CD14-positive monocyte (primary cell): ENCODE measurements at regions not wholly inside any gene's neighbourhood (a gene's known extent, or its start where the extent isn't known, plus 50 kb on each side); places are given as distances from the start of the nearest gene placed in this dataset.

Experiments used
- DNase-seq, 3 donors: peaks; one replicate each; pipeline ENCODE4 v3.0.0-alpha.2; 2011 to 2022
- H2AFZ ChIP-seq: 2 replicates; pipeline ENCODE4 v1.6.0; 2012; ENCODE audit warnings: mild to moderate bottlenecking, low read depth, low read length, inconsistent platforms; ENCODE audit not compliant: insufficient read depth, poor library complexity, severe bottlenecking
- H3K27ac ChIP-seq, 2 donors: 1 replicate in 1 of 2; 2 replicates in 1 of 2; pipeline ENCODE4 v1.5.1; 2012 to 2013; ENCODE audit warnings: low read length in 2 of 2, control low read depth in 1 of 2, inconsistent platforms in 1 of 2, low read depth in 1 of 2, mild to moderate bottlenecking in 1 of 2
- H3K27me3 ChIP-seq, 2 donors: one replicate each; pipeline versions ENCODE4 v1.6.0 to v1.6.1; 2011 to 2013; ENCODE audit warnings: low read length in 2 of 2; ENCODE audit not compliant: control insufficient read depth in 2 of 2, insufficient read depth in 2 of 2
- H3K36me3 ChIP-seq, 2 donors: replicated peaks in 1 of 2; 1 replicate in 1 of 2; 2 replicates in 1 of 2; pipeline versions ENCODE4 v1.5.1 to v1.6.1; 2012 to 2013; ENCODE audit warnings: low read length in 2 of 2, control low read depth in 1 of 2, inconsistent platforms in 1 of 2, mild to moderate bottlenecking in 1 of 2; ENCODE audit not compliant: insufficient read depth in 2 of 2, control insufficient read depth in 1 of 2
- H3K4me1 ChIP-seq, 2 donors: 1 replicate in 1 of 2; 2 replicates in 1 of 2; pipeline versions ENCODE4 v1.5.1 to v1.6.1; 2012 to 2013; ENCODE audit warnings: low read length in 2 of 2, control low read depth in 1 of 2, inconsistent platforms in 1 of 2, mild to moderate bottlenecking in 1 of 2, moderate library complexity in 1 of 2; ENCODE audit not compliant: insufficient read depth in 2 of 2, control insufficient read depth in 1 of 2
- H3K4me2 ChIP-seq: replicated peaks from 2 replicates; pipeline ENCODE3; 2012; ENCODE audit warnings: low read length, moderate library complexity, mild to moderate bottlenecking; ENCODE audit not compliant: poor library complexity, severe bottlenecking; ENCODE audit errors: extremely low read depth
- H3K4me3 ChIP-seq, 3 experiments: fragments of 200-600 bp in 1 of 3; sonication (generic) in 1 of 3; replicated peaks in 1 of 3; 1 replicate in 2 of 3; 2 replicates in 1 of 3; pipeline ENCODE4 v1.5.1; 2011 to 2013; ENCODE audit warnings: low read length in 3 of 3, mild to moderate bottlenecking in 3 of 3, control low read depth in 2 of 3, low read depth in 2 of 3, inconsistent platforms in 1 of 3, moderate library complexity in 1 of 3
- H3K79me2 ChIP-seq: 2 replicates; pipeline ENCODE4 v1.6.0; 2012; ENCODE audit warnings: mild to moderate bottlenecking, control low read depth, inconsistent platforms, low read length, moderate library complexity; ENCODE audit not compliant: insufficient read depth
- H3K9ac ChIP-seq: 2 replicates; pipeline ENCODE4 v1.6.0; 2017; ENCODE audit warnings: low read length, mild to moderate bottlenecking; ENCODE audit not compliant: insufficient read depth, poor library complexity, severe bottlenecking
- H3K9me3 ChIP-seq, 2 donors: replicated peaks in 1 of 2; 1 replicate in 1 of 2; 2 replicates in 1 of 2; pipeline versions ENCODE4 v1.5.1 to v1.6.1; 2012 to 2013; ENCODE audit warnings: low read length in 2 of 2, control low read depth in 1 of 2; ENCODE audit not compliant: control insufficient read depth in 1 of 2, insufficient read depth in 1 of 2
- H4K20me1 ChIP-seq: 2 replicates; pipeline ENCODE4 v1.6.0; 2012; ENCODE audit warnings: mild to moderate bottlenecking, low read length, control low read depth, moderate library complexity; ENCODE audit not compliant: insufficient read depth
- H3K27ac Mint-ChIP-seq, 7 donors: one replicate each; pipeline ENCODE4 v1.8.0; 2020; ENCODE audit warnings: mild to moderate bottlenecking in 7 of 7, mixed read lengths in 7 of 7, moderate library complexity in 6 of 7, inconsistent platforms in 2 of 7
- H3K27me3 Mint-ChIP-seq, 3 donors: one replicate each; pipeline ENCODE4 v1.8.0; 2021 to 2022; ENCODE audit warnings: low read depth in 3 of 3, mild to moderate bottlenecking in 3 of 3, mixed read lengths in 3 of 3, moderate library complexity in 3 of 3, inconsistent platforms in 1 of 3
- H3K36me3 Mint-ChIP-seq, 2 donors: one replicate each; pipeline ENCODE4 v1.8.0; 2020; ENCODE audit warnings: mixed read lengths in 2 of 2, inconsistent platforms in 1 of 2, mild to moderate bottlenecking in 1 of 2
- H3K4me1 Mint-ChIP-seq: one replicate; pipeline ENCODE4 v1.8.0; 2020; ENCODE audit warnings: mild to moderate bottlenecking, mixed read lengths
- H3K4me3 Mint-ChIP-seq, 2 donors: one replicate each; pipeline ENCODE4 v1.8.0; 2020; ENCODE audit warnings: mild to moderate bottlenecking in 2 of 2, mixed read lengths in 2 of 2, moderate library complexity in 1 of 2
- H3K9me3 Mint-ChIP-seq, 7 donors: one replicate each; pipeline ENCODE4 v1.8.0; 2020 to 2022; ENCODE audit warnings: mixed read lengths in 7 of 7, mild to moderate bottlenecking in 6 of 7, moderate library complexity in 6 of 7, inconsistent platforms in 2 of 7
- WGBS: methylation state at CpG from one replicate; pipeline ENCODE4 v1.1.5; 2013; ENCODE audit warnings: missing lambda C conversion rate; ENCODE audit not compliant: insufficient coverage; 5-methylcytosine and 5-hydroxymethylcytosine counted together
- intact Hi-C, 2 donors: fragments of 100-400 bp; cut with micrococcal nuclease; formaldehyde crosslinking; loops; one replicate each; pipeline versions ENCODE4 v1.15.0 to v1.15.1; 2023
- TF ChIP-seq, protein P1 (sequence below): fragments of 200-600 bp; IDR thresholded peaks from one replicate; pipeline ENCODE4 v1.8.0; 2022; ENCODE audit warnings: antibody characterized with exemption, mild to moderate bottlenecking

DNA sequence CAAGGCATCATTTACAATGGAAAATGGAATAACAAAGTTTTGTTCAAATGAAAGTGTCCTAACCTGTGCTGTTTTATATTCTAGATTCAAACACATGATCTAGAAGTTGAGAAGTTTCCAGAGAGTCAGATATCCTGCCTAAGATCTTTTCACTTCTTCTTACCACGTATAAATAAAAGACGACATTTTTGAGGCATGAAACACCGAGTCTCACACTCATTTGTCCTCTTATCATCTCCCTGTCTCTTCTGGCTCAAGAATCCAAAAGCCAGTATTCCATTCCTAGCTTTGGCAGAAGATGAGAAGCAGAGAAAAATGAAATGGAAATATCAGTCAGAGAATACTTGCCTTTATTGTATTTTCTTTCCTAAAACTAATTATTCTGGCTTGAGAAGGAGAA is 738.6 kb upstream of the NR2F2 start:
- H3K9me3 ChIP-seq, result no peaks in the 10 kb centered on the region
- WGBS, result no CpG with 5 or more reads among the region's 3 CpGs
- H4K20me1 ChIP-seq, result no peaks in the 10 kb centered on the region
- Mint-ChIP-seq H3K4me3 (no peak overlapping the region), H3K36me3 (no peaks in the 10 kb centered on the region), H3K27me3 (peaks cover 1 to 2% (median 2%) of the 10 kb centered on the region in 3 donors), H3K4me1 (no peaks in the 10 kb centered on the region), H3K27ac (no peak overlapping the region), H3K9me3 (peaks cover 0 to under 1% (median 0%) of the 10 kb centered on the region in 7 donors)
- no peak overlapping the region for H3K27ac ChIP-seq
- intact Hi-C loops, result no loop called here
- no peak overlapping the region for H3K4me3 ChIP-seq
- no peak overlapping the region for H3K4me2 ChIP-seq
- H3K36me3 ChIP-seq, result no peaks in the 10 kb centered on the region
- H3K27me3 ChIP-seq, result no peaks in the 10 kb centered on the region
- DNase-seq, result no peak
- H2AFZ ChIP-seq, result no peak overlapping the region
- TF ChIP-seq, protein P1, sequence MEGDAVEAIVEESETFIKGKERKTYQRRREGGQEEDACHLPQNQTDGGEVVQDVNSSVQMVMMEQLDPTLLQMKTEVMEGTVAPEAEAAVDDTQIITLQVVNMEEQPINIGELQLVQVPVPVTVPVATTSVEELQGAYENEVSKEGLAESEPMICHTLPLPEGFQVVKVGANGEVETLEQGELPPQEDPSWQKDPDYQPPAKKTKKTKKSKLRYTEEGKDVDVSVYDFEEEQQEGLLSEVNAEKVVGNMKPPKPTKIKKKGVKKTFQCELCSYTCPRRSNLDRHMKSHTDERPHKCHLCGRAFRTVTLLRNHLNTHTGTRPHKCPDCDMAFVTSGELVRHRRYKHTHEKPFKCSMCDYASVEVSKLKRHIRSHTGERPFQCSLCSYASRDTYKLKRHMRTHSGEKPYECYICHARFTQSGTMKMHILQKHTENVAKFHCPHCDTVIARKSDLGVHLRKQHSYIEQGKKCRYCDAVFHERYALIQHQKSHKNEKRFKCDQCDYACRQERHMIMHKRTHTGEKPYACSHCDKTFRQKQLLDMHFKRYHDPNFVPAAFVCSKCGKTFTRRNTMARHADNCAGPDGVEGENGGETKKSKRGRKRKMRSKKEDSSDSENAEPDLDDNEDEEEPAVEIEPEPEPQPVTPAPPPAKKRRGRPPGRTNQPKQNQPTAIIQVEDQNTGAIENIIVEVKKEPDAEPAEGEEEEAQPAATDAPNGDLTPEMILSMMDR, result no peak
- H3K9ac ChIP-seq, result no peak overlapping the region
- H3K79me2 ChIP-seq, result no peaks in the 10 kb centered on the region
- no peaks in the 10 kb centered on the region for H3K4me1 ChIP-seq

DNA sequence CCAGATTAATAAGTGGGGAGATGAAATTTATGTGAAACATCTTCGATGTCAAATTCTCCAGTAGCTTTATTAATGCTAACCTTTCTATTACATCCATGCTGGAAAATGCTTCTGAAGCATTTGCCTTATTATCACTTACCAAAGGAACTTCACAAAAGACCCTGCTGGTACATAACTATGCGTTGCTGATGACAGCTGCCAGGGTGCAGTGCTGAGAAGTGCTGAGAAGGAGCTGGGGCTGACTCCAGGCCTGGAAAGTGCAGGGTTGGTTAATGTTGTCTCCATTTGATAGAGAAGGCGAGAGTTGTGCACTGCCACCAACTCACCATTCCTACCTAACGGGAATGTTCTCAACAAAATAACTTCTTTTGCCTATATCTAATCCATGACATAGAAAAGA is 736.0 kb upstream of the NR2F2 start:
- Histone ChIP-seq H3K9me3 (no peaks in the 10 kb centered on the region), H3K4me3 (no peak overlapping the region), H3K4me2 (no peak overlapping the region), H4K20me1 (no peaks in the 10 kb centered on the region), H3K9ac (no peak overlapping the region), H3K4me1 (no peaks in the 10 kb centered on the region), H2AFZ (no peak overlapping the region), H3K27me3 (no peaks in the 10 kb centered on the region), H3K79me2 (no peaks in the 10 kb centered on the region), H3K27ac (no peak overlapping the region), H3K36me3 (no peaks in the 10 kb centered on the region)
- H3K4me3 Mint-ChIP-seq, result no peak overlapping the region
- DNase-seq, result no peak
- no peaks in the 10 kb centered on the region for H3K4me1 Mint-ChIP-seq
- no CpG with 5 or more reads among the region's 4 CpGs for WGBS
- H3K36me3 Mint-ChIP-seq, result no peaks in the 10 kb centered on the region
- H3K27me3 Mint-ChIP-seq, result peaks cover 1 to 2% (median 2%) of the 10 kb centered on the region in 3 donors
- H3K9me3 Mint-ChIP-seq, result peaks cover 0 to 2% (median 0%) of the 10 kb centered on the region in 7 donors
- TF ChIP-seq, protein P1, result no peak
- intact Hi-C loops, result no loop called here
- H3K27ac Mint-ChIP-seq, result no peak overlapping the region
